Neural cell (in vitro differentiated cells): ENCODE measurements at regions not wholly inside any gene's neighbourhood (a gene's known extent, or its start where the extent isn't known, plus 50 kb on each side); places are given as distances from the start of the nearest gene placed in this dataset.

Source experiments
- CTCF ChIP-seq: fragments of 450-650 bp; IDR thresholded peaks from 2 replicates; pipeline ENCODE4 v1.5.1; 2014; ENCODE audit warnings: antibody characterized with exemption, mild to moderate bottlenecking, moderate library complexity; ENCODE audit not compliant: poor library complexity, severe bottlenecking
- EP300 ChIP-seq: fragments of 450-650 bp; conservative IDR thresholded peaks from 2 replicates; pipeline ENCODE4 v1.6.1; 2014; ENCODE audit warnings: antibody characterized with exemption, mild to moderate bottlenecking, moderate library complexity; ENCODE audit not compliant: poor library complexity, severe bottlenecking
- POLR2AphosphoS5 ChIP-seq: IDR thresholded peaks from 2 replicates; pipeline ENCODE4 v1.6.1; 2012
- RAD21 ChIP-seq: fragments of 450-650 bp; conservative IDR thresholded peaks from 2 replicates; pipeline ENCODE4 v1.6.1; 2014; ENCODE audit warnings: antibody characterized with exemption, mild to moderate bottlenecking, moderate library complexity
- SMC3 ChIP-seq: fragments of 450-650 bp; conservative IDR thresholded peaks from 2 replicates; pipeline ENCODE4 v1.6.1; 2014; ENCODE audit warnings: antibody characterized with exemption, mild to moderate bottlenecking, moderate library complexity; ENCODE audit not compliant: poor library complexity

GRCh38 chr3:163521261-163521660 lies 1557.0 kb downstream of the SI start:
- TF ChIP-seq CTCF (no peak), SMC3 (no peak), EP300 (no peak), RAD21 (no peak), POLR2AphosphoS5 (no peak)
